ENCODE measurements at regions not wholly inside any gene's neighbourhood (a gene's known extent, or its start where the extent isn't known, plus 50 kb on each side); places are given as distances from the start of the nearest gene placed in this dataset.

DNA sequence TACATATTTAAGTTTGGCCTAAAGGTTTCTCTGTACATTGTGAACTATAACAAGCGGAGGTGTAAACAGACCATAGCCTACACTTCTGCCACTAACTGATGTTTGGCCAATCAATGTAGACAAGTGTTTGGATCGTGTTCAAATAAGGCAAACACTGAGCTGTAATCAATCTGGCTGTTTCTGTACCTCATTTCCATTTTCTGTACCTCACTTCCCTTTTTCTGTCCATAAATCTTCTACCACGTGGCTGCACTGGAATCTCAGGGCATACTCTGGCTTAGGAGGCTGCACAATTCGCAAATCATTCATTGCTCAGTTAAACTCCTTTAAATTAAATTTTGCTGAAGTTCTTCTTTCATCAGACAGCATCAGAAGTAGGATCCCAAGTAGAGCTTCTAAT, 140.9 kb downstream of the SLC25A46 start:
- no peak overlapping the region for H3K27ac Mint-ChIP-seq
- ATAC-seq (no peak), DNase-seq (ENCODE audit: low spot score) (no peak)
- ChIA-PET CTCF (no interaction called here), POLR2A (no interaction called here)
- H3K4me3 Mint-ChIP-seq = no peak overlapping the region
- TF ChIP-seq, protein P1, sequence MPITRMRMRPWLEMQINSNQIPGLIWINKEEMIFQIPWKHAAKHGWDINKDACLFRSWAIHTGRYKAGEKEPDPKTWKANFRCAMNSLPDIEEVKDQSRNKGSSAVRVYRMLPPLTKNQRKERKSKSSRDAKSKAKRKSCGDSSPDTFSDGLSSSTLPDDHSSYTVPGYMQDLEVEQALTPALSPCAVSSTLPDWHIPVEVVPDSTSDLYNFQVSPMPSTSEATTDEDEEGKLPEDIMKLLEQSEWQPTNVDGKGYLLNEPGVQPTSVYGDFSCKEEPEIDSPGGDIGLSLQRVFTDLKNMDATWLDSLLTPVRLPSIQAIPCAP (CRISPR knock-in tag; IDR thresholded peaks at IDR 0.05) = no peak
- TF ChIP-seq ZBTB21 (CRISPR knock-in tag; IDR thresholded peaks at IDR 0.05; ENCODE audit: borderline replicate concordance) (no peak), ESRRA (CRISPR knock-in tag; IDR thresholded peaks at IDR 0.05; ENCODE audit: borderline replicate concordance) (no peak), ATF1 (CRISPR knock-in tag; IDR thresholded peaks at IDR 0.05) (no peak)
- TF ChIP-seq, protein P2, sequence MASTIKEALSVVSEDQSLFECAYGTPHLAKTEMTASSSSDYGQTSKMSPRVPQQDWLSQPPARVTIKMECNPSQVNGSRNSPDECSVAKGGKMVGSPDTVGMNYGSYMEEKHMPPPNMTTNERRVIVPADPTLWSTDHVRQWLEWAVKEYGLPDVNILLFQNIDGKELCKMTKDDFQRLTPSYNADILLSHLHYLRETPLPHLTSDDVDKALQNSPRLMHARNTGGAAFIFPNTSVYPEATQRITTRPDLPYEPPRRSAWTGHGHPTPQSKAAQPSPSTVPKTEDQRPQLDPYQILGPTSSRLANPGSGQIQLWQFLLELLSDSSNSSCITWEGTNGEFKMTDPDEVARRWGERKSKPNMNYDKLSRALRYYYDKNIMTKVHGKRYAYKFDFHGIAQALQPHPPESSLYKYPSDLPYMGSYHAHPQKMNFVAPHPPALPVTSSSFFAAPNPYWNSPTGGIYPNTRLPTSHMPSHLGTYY (CRISPR knock-in tag; IDR thresholded peaks at IDR 0.05) = no peak
- H3K36me3 Mint-ChIP-seq = no peaks in the 10 kb centered on the region
- no peaks in the 10 kb centered on the region for H3K4me1 Mint-ChIP-seq
- peaks cover 33% of the 10 kb centered on the region for H3K9me3 Mint-ChIP-seq
- H3K27me3 Mint-ChIP-seq (ENCODE audit: low read depth) = no peaks in the 10 kb centered on the region

DNA sequence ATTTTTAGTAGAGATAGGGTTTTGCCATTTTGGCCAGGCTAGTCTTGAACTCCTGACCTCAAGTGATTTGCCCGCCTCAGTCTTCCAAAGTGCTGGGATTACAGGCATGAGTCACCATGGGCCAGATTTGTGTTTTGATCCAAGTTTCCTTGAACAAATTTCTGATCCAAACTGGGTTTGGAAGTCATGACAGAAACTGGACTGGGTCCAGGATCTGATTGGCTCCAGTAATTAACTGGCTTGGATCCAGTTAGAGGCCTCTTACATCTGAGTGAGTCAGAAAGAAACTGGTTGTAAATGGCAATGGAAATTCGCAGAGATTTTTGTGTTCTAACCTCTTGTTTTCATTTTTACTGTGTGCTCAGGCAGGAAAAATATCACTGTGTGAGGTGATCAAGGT, 141.6 kb downstream of the SLC25A46 start:
- no peak for DNase-seq (ENCODE audit: low spot score)
- no peak overlapping the region for H3K4me3 Mint-ChIP-seq
- ChIA-PET CTCF (no interaction called here), POLR2A (no interaction called here)
- no peaks in the 10 kb centered on the region for H3K4me1 Mint-ChIP-seq
- peaks cover 33% of the 10 kb centered on the region for H3K9me3 Mint-ChIP-seq
- H3K27me3 Mint-ChIP-seq (ENCODE audit: low read depth) = no peaks in the 10 kb centered on the region
- TF ChIP-seq NFE2L1 (CRISPR knock-in tag; IDR thresholded peaks at IDR 0.05) = no peak
- TF ChIP-seq, protein P3, sequence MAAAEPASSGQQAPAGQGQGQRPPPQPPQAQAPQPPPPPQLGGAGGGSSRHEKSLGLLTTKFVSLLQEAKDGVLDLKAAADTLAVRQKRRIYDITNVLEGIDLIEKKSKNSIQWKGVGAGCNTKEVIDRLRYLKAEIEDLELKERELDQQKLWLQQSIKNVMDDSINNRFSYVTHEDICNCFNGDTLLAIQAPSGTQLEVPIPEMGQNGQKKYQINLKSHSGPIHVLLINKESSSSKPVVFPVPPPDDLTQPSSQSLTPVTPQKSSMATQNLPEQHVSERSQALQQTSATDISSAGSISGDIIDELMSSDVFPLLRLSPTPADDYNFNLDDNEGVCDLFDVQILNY (CRISPR knock-in tag; IDR thresholded peaks at IDR 0.05) = no peak
- TF ChIP-seq, protein P4, sequence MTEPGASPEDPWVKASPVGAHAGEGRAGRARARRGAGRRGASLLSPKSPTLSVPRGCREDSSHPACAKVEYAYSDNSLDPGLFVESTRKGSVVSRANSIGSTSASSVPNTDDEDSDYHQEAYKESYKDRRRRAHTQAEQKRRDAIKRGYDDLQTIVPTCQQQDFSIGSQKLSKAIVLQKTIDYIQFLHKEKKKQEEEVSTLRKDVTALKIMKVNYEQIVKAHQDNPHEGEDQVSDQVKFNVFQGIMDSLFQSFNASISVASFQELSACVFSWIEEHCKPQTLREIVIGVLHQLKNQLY (CRISPR knock-in tag; IDR thresholded peaks at IDR 0.05) = no peak
- TF ChIP-seq, protein P5, sequence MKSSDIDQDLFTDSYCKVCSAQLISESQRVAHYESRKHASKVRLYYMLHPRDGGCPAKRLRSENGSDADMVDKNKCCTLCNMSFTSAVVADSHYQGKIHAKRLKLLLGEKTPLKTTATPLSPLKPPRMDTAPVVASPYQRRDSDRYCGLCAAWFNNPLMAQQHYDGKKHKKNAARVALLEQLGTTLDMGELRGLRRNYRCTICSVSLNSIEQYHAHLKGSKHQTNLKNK (CRISPR knock-in tag; IDR thresholded peaks at IDR 0.05) = no peak
- TF ChIP-seq, protein P6, sequence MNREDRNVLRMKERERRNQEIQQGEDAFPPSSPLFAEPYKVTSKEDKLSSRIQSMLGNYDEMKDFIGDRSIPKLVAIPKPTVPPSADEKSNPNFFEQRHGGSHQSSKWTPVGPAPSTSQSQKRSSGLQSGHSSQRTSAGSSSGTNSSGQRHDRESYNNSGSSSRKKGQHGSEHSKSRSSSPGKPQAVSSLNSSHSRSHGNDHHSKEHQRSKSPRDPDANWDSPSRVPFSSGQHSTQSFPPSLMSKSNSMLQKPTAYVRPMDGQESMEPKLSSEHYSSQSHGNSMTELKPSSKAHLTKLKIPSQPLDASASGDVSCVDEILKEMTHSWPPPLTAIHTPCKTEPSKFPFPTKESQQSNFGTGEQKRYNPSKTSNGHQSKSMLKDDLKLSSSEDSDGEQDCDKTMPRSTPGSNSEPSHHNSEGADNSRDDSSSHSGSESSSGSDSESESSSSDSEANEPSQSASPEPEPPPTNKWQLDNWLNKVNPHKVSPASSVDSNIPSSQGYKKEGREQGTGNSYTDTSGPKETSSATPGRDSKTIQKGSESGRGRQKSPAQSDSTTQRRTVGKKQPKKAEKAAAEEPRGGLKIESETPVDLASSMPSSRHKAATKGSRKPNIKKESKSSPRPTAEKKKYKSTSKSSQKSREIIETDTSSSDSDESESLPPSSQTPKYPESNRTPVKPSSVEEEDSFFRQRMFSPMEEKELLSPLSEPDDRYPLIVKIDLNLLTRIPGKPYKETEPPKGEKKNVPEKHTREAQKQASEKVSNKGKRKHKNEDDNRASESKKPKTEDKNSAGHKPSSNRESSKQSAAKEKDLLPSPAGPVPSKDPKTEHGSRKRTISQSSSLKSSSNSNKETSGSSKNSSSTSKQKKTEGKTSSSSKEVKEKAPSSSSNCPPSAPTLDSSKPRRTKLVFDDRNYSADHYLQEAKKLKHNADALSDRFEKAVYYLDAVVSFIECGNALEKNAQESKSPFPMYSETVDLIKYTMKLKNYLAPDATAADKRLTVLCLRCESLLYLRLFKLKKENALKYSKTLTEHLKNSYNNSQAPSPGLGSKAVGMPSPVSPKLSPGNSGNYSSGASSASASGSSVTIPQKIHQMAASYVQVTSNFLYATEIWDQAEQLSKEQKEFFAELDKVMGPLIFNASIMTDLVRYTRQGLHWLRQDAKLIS (CRISPR knock-in tag; IDR thresholded peaks at IDR 0.05; ENCODE audit: borderline replicate concordance) = no peak
- no peak for TF ChIP-seq CREB1 (CRISPR knock-in tag; IDR thresholded peaks at IDR 0.05)
- TF ChIP-seq ETV6 (CRISPR knock-in tag; IDR thresholded peaks at IDR 0.05) = no peak
- TF ChIP-seq ZNF263 (CRISPR knock-in tag; IDR thresholded peaks at IDR 0.05; ENCODE audit: low read depth) = no peak
- TF ChIP-seq ESRRA (CRISPR knock-in tag; IDR thresholded peaks at IDR 0.05; ENCODE audit: borderline replicate concordance) = no peak
- TF ChIP-seq, protein P7, sequence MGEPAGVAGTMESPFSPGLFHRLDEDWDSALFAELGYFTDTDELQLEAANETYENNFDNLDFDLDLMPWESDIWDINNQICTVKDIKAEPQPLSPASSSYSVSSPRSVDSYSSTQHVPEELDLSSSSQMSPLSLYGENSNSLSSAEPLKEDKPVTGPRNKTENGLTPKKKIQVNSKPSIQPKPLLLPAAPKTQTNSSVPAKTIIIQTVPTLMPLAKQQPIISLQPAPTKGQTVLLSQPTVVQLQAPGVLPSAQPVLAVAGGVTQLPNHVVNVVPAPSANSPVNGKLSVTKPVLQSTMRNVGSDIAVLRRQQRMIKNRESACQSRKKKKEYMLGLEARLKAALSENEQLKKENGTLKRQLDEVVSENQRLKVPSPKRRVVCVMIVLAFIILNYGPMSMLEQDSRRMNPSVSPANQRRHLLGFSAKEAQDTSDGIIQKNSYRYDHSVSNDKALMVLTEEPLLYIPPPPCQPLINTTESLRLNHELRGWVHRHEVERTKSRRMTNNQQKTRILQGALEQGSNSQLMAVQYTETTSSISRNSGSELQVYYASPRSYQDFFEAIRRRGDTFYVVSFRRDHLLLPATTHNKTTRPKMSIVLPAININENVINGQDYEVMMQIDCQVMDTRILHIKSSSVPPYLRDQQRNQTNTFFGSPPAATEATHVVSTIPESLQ (CRISPR knock-in tag; IDR thresholded peaks at IDR 0.05) = no peak
- TF ChIP-seq, protein P8, sequence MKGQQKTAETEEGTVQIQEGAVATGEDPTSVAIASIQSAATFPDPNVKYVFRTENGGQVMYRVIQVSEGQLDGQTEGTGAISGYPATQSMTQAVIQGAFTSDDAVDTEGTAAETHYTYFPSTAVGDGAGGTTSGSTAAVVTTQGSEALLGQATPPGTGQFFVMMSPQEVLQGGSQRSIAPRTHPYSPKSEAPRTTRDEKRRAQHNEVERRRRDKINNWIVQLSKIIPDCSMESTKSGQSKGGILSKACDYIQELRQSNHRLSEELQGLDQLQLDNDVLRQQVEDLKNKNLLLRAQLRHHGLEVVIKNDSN (CRISPR knock-in tag; IDR thresholded peaks at IDR 0.05) = no peak
- TF ChIP-seq GABPB1 (CRISPR knock-in tag; IDR thresholded peaks at IDR 0.05) = no peak
- TF ChIP-seq CBFB (CRISPR knock-in tag; IDR thresholded peaks at IDR 0.05; ENCODE audit: low read depth) = no peak
- TF ChIP-seq, protein P9, sequence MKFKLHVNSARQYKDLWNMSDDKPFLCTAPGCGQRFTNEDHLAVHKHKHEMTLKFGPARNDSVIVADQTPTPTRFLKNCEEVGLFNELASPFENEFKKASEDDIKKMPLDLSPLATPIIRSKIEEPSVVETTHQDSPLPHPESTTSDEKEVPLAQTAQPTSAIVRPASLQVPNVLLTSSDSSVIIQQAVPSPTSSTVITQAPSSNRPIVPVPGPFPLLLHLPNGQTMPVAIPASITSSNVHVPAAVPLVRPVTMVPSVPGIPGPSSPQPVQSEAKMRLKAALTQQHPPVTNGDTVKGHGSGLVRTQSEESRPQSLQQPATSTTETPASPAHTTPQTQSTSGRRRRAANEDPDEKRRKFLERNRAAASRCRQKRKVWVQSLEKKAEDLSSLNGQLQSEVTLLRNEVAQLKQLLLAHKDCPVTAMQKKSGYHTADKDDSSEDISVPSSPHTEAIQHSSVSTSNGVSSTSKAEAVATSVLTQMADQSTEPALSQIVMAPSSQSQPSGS (CRISPR knock-in tag; IDR thresholded peaks at IDR 0.05; ENCODE audit: borderline replicate concordance, low read depth) = no peak
- TF ChIP-seq, protein P10, sequence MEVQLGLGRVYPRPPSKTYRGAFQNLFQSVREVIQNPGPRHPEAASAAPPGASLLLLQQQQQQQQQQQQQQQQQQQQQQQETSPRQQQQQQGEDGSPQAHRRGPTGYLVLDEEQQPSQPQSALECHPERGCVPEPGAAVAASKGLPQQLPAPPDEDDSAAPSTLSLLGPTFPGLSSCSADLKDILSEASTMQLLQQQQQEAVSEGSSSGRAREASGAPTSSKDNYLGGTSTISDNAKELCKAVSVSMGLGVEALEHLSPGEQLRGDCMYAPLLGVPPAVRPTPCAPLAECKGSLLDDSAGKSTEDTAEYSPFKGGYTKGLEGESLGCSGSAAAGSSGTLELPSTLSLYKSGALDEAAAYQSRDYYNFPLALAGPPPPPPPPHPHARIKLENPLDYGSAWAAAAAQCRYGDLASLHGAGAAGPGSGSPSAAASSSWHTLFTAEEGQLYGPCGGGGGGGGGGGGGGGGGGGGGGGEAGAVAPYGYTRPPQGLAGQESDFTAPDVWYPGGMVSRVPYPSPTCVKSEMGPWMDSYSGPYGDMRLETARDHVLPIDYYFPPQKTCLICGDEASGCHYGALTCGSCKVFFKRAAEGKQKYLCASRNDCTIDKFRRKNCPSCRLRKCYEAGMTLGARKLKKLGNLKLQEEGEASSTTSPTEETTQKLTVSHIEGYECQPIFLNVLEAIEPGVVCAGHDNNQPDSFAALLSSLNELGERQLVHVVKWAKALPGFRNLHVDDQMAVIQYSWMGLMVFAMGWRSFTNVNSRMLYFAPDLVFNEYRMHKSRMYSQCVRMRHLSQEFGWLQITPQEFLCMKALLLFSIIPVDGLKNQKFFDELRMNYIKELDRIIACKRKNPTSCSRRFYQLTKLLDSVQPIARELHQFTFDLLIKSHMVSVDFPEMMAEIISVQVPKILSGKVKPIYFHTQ (CRISPR knock-in tag; IDR thresholded peaks at IDR 0.05) = no peak
- no peak for TF ChIP-seq EMX1 (CRISPR knock-in tag; IDR thresholded peaks at IDR 0.05)
- TF ChIP-seq CREM (CRISPR knock-in tag; IDR thresholded peaks at IDR 0.05) = no peak
- H3K36me3 Mint-ChIP-seq = no peaks in the 10 kb centered on the region
- no peak for ATAC-seq
- no peak overlapping the region for H3K27ac Mint-ChIP-seq
